IMR-90 (cell line): ENCODE measurements at regions not wholly inside any gene's neighbourhood (a gene's known extent, or its start where the extent isn't known, plus 50 kb on each side); places are given as distances from the start of the nearest gene placed in this dataset.

ENCODE experiments used
- ATAC-seq: fragments of 200-7000 bp; cut with Tn5 transposase; 2 replicates; pipeline ENCODE4 v1.9.1; 2020; ENCODE audit warnings: low read depth, mild to moderate bottlenecking, moderate library complexity
- BruUV-seq: library from RNA; stranded (reverse); fragments of 400-500 nt; replicated peaks from 2 replicates; lab custom pipeline; 2021; lab: Mats Ljungman, UMichigan
- CTCF ChIA-PET: fragments of 300-600 bp; formaldehyde crosslinking; extraction: SDS; loops from one replicate; lab custom pipeline; 2021; ENCODE audit warnings: antibody characterized with exemption; lab: Yijun Ruan, JAX
- POLR2A ChIA-PET: fragments of 300-600 bp; sonication (Branson Sonifier 250); formaldehyde crosslinking; loops from one replicate; lab custom pipeline; 2022; ENCODE audit warnings: antibody characterized with exemption; ENCODE audit not compliant: unreplicated experiment; lab: Charles Lee
- DNase-seq: peaks from one replicate; pipeline ENCODE4 v3.0.0; 2013
- H2AFZ ChIP-seq: replicated peaks from 2 replicates; pipeline ENCODE3; 2013; ENCODE audit warnings: low read length, mild to moderate bottlenecking; ENCODE audit not compliant: poor library complexity
- H2AK5ac ChIP-seq: 2 replicates; pipeline ENCODE4 v1.6.1; 2013; ENCODE audit warnings: low read depth, low read length, inconsistent platforms
- H2AK9ac ChIP-seq: replicated peaks from 2 replicates; pipeline ENCODE3; 2013; ENCODE audit warnings: mild to moderate bottlenecking, low read depth, low read length, moderate library complexity; ENCODE audit not compliant: poor library complexity
- H2BK120ac ChIP-seq: 2 replicates; pipeline ENCODE4 v1.6.1; 2013; ENCODE audit warnings: low read depth, low read length, inconsistent platforms
- H2BK15ac ChIP-seq: 3 replicates; pipeline ENCODE4 v1.6.1; 2013; ENCODE audit warnings: low read depth, low read length, inconsistent platforms
- H2BK20ac ChIP-seq: 2 replicates; pipeline ENCODE4 v1.6.1; 2013; ENCODE audit warnings: low read depth, mild to moderate bottlenecking, inconsistent platforms, low read length, moderate library complexity
- H2BK5ac ChIP-seq: 2 replicates; pipeline ENCODE4 v1.6.1; 2013; ENCODE audit warnings: mild to moderate bottlenecking, low read depth, low read length, inconsistent platforms; ENCODE audit not compliant: poor library complexity, severe bottlenecking
- H3K14ac ChIP-seq: replicated peaks from 2 replicates; pipeline ENCODE4 v1.6.1; 2013; ENCODE audit warnings: low read depth, low read length, inconsistent platforms
- H3K18ac ChIP-seq: 2 replicates; pipeline ENCODE4 v1.6.1; 2013; ENCODE audit warnings: low read depth, low read length, control low read depth
- H3K23ac ChIP-seq: 2 replicates; pipeline ENCODE4 v1.6.1; 2013; ENCODE audit warnings: low read depth, low read length, inconsistent platforms
- H3K27ac ChIP-seq: 2 replicates; pipeline ENCODE4 v1.5.1; 2013; ENCODE audit warnings: mild to moderate bottlenecking, control low read depth, low read length; ENCODE audit not compliant: insufficient read depth
- H3K27me3 ChIP-seq: 2 replicates; pipeline ENCODE4 v1.6.1; 2013; ENCODE audit warnings: low read length; ENCODE audit not compliant: control insufficient read depth, insufficient read depth
- H3K36me3 ChIP-seq: 2 replicates; pipeline ENCODE4 v1.6.1; 2013; ENCODE audit warnings: low read length, mixed read lengths; ENCODE audit not compliant: control insufficient read depth, insufficient read depth
- H3K4ac ChIP-seq: 2 replicates; pipeline ENCODE4 v1.6.1; 2013; ENCODE audit warnings: low read depth, low read length, inconsistent platforms
- H3K4me1 ChIP-seq: 2 replicates; pipeline ENCODE4 v1.6.1; 2013; ENCODE audit warnings: low read length, mixed read lengths; ENCODE audit not compliant: control insufficient read depth, insufficient read depth
- H3K4me2 ChIP-seq: 2 replicates; pipeline ENCODE4 v1.6.1; 2013; ENCODE audit warnings: low read depth, mild to moderate bottlenecking, control low read depth, low read length, moderate library complexity
- H3K4me3 ChIP-seq: 2 replicates; pipeline ENCODE4 v1.5.1; 2013; ENCODE audit warnings: low read depth, mild to moderate bottlenecking, control low read depth, low read length, moderate library complexity; ENCODE audit not compliant: insufficient read depth
- H3K56ac ChIP-seq: 2 replicates; pipeline ENCODE4 v1.6.1; 2013; ENCODE audit warnings: low read length, inconsistent platforms; ENCODE audit not compliant: insufficient read depth; ENCODE audit errors: extremely low read depth
- H3K79me1 ChIP-seq, 2 experiments: 2 replicates each; pipeline ENCODE4 v1.6.1; 2013; ENCODE audit warnings: low read length in 2 of 2, inconsistent platforms in 1 of 2, low read depth in 1 of 2
- H3K9ac ChIP-seq: 2 replicates; pipeline ENCODE4 v1.6.1; 2013; ENCODE audit warnings: low read depth, low read length, control low read depth
- H3K9me1 ChIP-seq: 2 replicates; pipeline ENCODE4 v1.6.1; 2013; ENCODE audit warnings: low read length, inconsistent platforms; ENCODE audit not compliant: insufficient read depth
- H3K9me3 ChIP-seq: 2 replicates; pipeline ENCODE4 v1.6.1; 2013; ENCODE audit warnings: low read length; ENCODE audit not compliant: control insufficient read depth, insufficient read depth
- H4K20me1 ChIP-seq: 2 replicates; pipeline ENCODE4 v1.6.1; 2013; ENCODE audit warnings: low read length, inconsistent platforms; ENCODE audit not compliant: insufficient read depth
- H4K5ac ChIP-seq: 2 replicates; pipeline ENCODE4 v1.6.1; 2013; ENCODE audit warnings: mild to moderate bottlenecking, low read depth, low read length, control low read depth
- H4K8ac ChIP-seq, 2 experiments: 2 replicates each; pipeline ENCODE4 v1.6.1; 2013; ENCODE audit warnings: low read depth in 2 of 2, low read length in 2 of 2, control low read depth in 1 of 2, inconsistent platforms in 1 of 2
- H4K91ac ChIP-seq: 2 replicates; pipeline ENCODE4 v1.6.1; 2013; ENCODE audit warnings: low read depth, low read length, inconsistent platforms; ENCODE audit not compliant: insufficient read depth
- BHLHE40 ChIP-seq: fragments of 150-350 bp; IDR thresholded peaks from 2 replicates; pipeline ENCODE4 v1.6.1; 2016; ENCODE audit warnings: mild to moderate bottlenecking, low read depth, low read length
- CTCF ChIP-seq: conservative IDR thresholded peaks from 2 replicates; pipeline ENCODE4 v1.5.1; 2012; ENCODE audit warnings: mild to moderate bottlenecking, low read depth, low read length, improper control_type of control experiment
- ELK1 ChIP-seq: fragments of 150-350 bp; IDR thresholded peaks from 2 replicates; pipeline ENCODE4 v1.6.1; 2016; ENCODE audit warnings: low read depth, mild to moderate bottlenecking, low read length, moderate library complexity, borderline replicate concordance
- dilution Hi-C: fragments of 300-500 bp; cut with HindIII; formaldehyde crosslinking; loops from one replicate; pipeline ENCODE4 v1.14.3; 2018; ENCODE audit warnings: low sequenced_read_pairs; ENCODE audit not compliant: unreplicated experiment
- in situ Hi-C: fragments of 300-500 bp; cut with MboI; formaldehyde crosslinking; loops from 3 replicates; pipeline ENCODE4 v1.14.3; 2019; ENCODE audit warnings: low sequenced_read_pairs, inconsistent platforms, mixed read lengths
- intact Hi-C: fragments of 100-400 bp; cut with micrococcal nuclease; formaldehyde crosslinking; loops from 2 replicates; pipeline ENCODE4 v1.10.0; 2022
- TF ChIP-seq, protein P1 (sequence below): fragments of 150-350 bp; IDR thresholded peaks from 2 replicates; pipeline ENCODE4 v1.6.1; 2017; ENCODE audit warnings: mild to moderate bottlenecking, antibody characterized with exemption, low read length, low read depth

DNA sequence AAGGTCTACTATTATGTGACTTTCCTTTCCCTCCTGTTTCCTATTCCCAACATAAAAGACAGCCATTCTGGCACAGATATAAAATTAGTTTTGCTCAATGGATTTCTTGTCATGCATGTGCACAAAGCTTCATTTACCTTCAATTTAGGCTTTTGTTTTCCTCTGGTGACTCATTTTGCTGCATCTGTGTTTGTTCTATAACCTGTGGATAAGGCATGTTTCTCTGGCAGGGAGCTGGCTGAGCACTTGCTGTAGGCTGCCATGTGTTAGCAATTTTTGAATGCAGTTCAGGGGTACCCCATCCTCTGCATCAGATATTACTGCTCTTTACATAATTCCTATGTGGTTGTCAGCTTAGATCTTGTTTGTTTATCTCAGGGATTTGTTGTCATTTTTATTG, 202.8 kb upstream of the GRID2 start:
- Histone ChIP-seq H4K8ac (no peak overlapping the region), H4K5ac (no peak overlapping the region), H3K9me3 (no peaks in the 10 kb centered on the region), H2AK5ac (no peak overlapping the region), H3K9ac (no peak overlapping the region), H3K9me1 (no peaks in the 10 kb centered on the region), H3K23ac (no peak overlapping the region), H2BK15ac (no peak overlapping the region), H2AK9ac (no peak overlapping the region), H3K4me3 (no peak overlapping the region), H3K4me2 (no peak overlapping the region), H3K79me1 (no peaks in the 10 kb centered on the region), H2AFZ (no peak overlapping the region), H3K18ac (no peak overlapping the region), H3K56ac (no peak overlapping the region), H3K14ac (no peak overlapping the region), H3K4me1 (no peaks in the 10 kb centered on the region), H4K20me1 (no peaks in the 10 kb centered on the region), H2BK20ac (no peak overlapping the region), H4K91ac (no peak overlapping the region), H2BK5ac (no peak overlapping the region), H3K36me3 (no peaks in the 10 kb centered on the region), H3K4ac (no peak overlapping the region), H3K27ac (no peak overlapping the region), H2BK120ac (no peak overlapping the region), H3K27me3 (no peaks in the 10 kb centered on the region)
- DNase-seq (no peak), ATAC-seq (no peak)
- no peak for TF ChIP-seq BHLHE40
- TF ChIP-seq ELK1: no peak
- TF ChIP-seq CTCF: no peak
- TF ChIP-seq, protein P1, sequence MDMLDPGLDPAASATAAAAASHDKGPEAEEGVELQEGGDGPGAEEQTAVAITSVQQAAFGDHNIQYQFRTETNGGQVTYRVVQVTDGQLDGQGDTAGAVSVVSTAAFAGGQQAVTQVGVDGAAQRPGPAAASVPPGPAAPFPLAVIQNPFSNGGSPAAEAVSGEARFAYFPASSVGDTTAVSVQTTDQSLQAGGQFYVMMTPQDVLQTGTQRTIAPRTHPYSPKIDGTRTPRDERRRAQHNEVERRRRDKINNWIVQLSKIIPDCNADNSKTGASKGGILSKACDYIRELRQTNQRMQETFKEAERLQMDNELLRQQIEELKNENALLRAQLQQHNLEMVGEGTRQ: no peak
- ChIA-PET CTCF (no interaction called here), POLR2A (no interaction called here)
- dilution Hi-C loops (no loop called here), in situ Hi-C loops (no loop called here), intact Hi-C loops (no loop called here)
- BruUV-seq: no TSS peak
